ENCODE measurements at regions not wholly inside any gene's neighbourhood (a gene's known extent, or its start where the extent isn't known, plus 50 kb on each side); places are given as distances from the start of the nearest gene placed in this dataset.

- Mint-ChIP-seq H3K9me3 (peaks cover 2 to 10% of the 10 kb centered on the region in 2 donors), H3K4me3 (no peak overlapping the region), H3K27ac (no peak overlapping the region), H3K4me1 (ENCODE audit: low read depth in 2 of 2) (peaks cover 0 to 2% of the 10 kb centered on the region in 2 donors), H3K27me3 (no peaks in the 10 kb centered on the region), H3K36me3 (ENCODE audit: insufficient read depth) (no peaks in the 10 kb centered on the region)
- no peak for ATAC-seq (replicated peaks)
- DNase-seq = no peak
Observed at GRCh38 chr5:2257326-2258244, 374.9 kb upstream of the IRX4 start.

GRCh38 chr5:2256691-2257280 lies 374.1 kb upstream of the IRX4 start:
- Mint-ChIP-seq H3K27ac (no peak overlapping the region), H3K4me3 (no peak overlapping the region), H3K36me3 (ENCODE audit: insufficient read depth) (no peaks in the 10 kb centered on the region), H3K9me3 (peaks cover 2 to 10% of the 10 kb centered on the region in 2 donors), H3K27me3 (no peaks in the 10 kb centered on the region), H3K4me1 (ENCODE audit: low read depth in 2 of 2) (peaks cover 0 to 2% of the 10 kb centered on the region in 2 donors)
- ATAC-seq (replicated peaks) = no peak
- DNase-seq = no peak

- ATAC-seq (replicated peaks) (no peak), DNase-seq (no peak)
- Mint-ChIP-seq H3K9me3 (peaks cover 2 to 10% of the 10 kb centered on the region in 2 donors), H3K4me1 (ENCODE audit: low read depth in 2 of 2) (peaks cover 0 to 2% of the 10 kb centered on the region in 2 donors), H3K4me3 (no peak overlapping the region), H3K36me3 (ENCODE audit: insufficient read depth) (no peaks in the 10 kb centered on the region), H3K27ac (no peak overlapping the region), H3K27me3 (no peaks in the 10 kb centered on the region)
Observed at GRCh38 chr5:2255915-2256690, 373.4 kb upstream of the IRX4 start.

DNA sequence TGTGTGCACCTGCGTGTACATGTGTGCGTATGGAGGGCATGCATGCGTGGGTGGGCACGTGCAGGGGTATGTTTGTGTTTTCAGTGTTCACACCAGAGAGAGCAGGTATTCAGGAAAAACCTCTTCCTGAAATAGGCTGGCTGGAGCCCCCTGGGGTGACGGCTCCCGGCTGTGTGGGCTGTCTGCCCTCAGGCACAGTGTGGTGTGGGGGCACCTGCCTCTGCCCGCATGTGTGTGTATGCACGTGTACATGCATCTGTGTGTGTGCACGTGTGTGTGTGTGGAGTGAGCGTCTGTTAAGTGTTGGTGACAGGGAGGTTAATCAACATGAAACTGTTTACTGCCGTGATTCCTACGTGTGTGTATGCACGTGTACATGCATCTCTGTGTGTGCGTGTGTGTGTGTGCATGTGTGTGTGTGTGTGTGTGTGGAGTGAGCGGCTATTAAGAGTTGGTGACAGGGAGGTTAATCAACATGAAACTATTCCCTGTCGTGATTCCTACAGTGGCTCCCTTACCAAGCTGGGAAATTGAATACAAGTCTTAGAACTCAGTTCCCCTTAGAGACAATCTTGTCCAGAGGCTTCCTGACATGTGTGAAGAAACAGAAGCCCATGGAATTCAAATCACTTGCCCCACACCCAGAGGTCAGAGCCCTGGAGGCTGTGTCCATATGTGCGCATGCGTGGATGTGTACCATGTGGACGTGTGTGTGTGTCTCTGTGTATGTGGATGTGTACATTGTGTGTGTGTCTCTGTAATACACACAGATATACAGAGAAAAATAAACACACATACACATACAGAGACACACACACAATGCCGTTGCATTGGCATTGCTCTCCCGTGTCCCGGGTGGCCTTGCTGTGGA lies 372.4 kb upstream of the IRX4 start:
- Mint-ChIP-seq H3K36me3 (ENCODE audit: insufficient read depth) (no peaks in the 10 kb centered on the region), H3K4me1 (ENCODE audit: low read depth in 2 of 2) (peaks cover 0 to 2% of the 10 kb centered on the region in 2 donors), H3K27me3 (no peaks in the 10 kb centered on the region), H3K27ac (no peak overlapping the region), H3K9me3 (peaks cover 2 to 10% of the 10 kb centered on the region in 2 donors), H3K4me3 (no peak overlapping the region)
- DNase-seq (no peak), ATAC-seq (replicated peaks) (no peak)

- no peak overlapping the region for H3K27ac Mint-ChIP-seq
- no peak for ATAC-seq (replicated peaks)
Observed at GRCh38 chr5:2254406-2254805, 371.7 kb upstream of the IRX4 start.

DNA sequence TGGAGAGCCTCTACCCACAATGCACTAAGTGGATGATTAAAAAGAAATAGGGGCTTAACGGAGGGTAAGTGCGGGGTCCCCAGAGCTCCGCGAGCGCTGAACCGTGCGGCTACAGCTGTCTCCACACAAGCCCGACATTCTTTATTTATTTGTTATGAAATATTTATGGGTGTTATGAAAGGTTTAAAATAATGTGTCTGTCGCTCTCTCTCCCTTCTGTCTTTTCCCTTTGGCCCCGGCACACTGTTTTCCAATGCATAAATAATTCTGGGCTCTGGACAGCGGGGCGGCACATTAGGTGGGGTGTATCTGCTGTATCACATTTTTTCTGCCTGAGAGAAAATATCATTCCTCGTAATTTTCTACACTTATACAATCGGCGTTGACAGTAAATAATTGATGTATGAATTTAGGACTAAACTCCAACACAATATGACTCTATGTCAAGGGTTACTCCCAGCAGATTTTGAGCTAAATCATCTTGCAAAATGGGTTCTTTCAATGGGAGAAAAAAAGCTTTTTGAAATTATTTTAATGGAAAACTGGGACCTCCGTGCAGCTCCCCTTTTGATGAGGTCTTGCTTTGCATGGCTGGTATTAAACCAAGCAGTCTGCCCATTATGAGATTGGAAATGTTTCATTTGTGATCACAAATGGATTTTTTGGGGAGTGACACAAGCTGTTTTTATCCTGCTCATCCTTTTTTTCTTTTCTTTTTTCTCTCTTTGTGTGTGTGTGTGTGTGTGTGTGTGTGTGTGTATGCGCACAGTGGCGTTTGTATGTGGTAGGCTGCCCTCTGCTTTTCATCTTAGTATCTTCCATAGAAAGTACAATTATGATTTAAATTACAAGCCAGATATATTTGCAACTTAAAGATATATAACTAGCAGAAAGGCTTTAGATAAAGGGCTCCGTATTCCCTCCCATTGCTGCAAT lies 370.6 kb upstream of the IRX4 start:
- DNase-seq (no peak), ATAC-seq (replicated peaks) (no peak)
- peaks cover 4 to 10% of the 10 kb centered on the region in 2 donors for H3K9me3 Mint-ChIP-seq
- H3K36me3 Mint-ChIP-seq (ENCODE audit: insufficient read depth) = no peaks in the 10 kb centered on the region
- H3K4me1 Mint-ChIP-seq (ENCODE audit: low read depth in 2 of 2) = peaks cover 0 to 2% of the 10 kb centered on the region in 2 donors
- H3K27me3 Mint-ChIP-seq = no peaks in the 10 kb centered on the region
- H3K27ac Mint-ChIP-seq = no peak overlapping the region
- H3K4me3 Mint-ChIP-seq = no peak overlapping the region

More at GRCh38 chr5:2254406-2254805, 371.7 kb upstream of the IRX4 start:
- H3K9me3 Mint-ChIP-seq = peaks cover 2 to 10% of the 10 kb centered on the region in 2 donors
- no peaks in the 10 kb centered on the region for H3K36me3 Mint-ChIP-seq (ENCODE audit: insufficient read depth)
- DNase-seq = no peak
- H3K27me3 Mint-ChIP-seq = no peaks in the 10 kb centered on the region
- no peak overlapping the region for H3K4me3 Mint-ChIP-seq
- H3K4me1 Mint-ChIP-seq (ENCODE audit: low read depth in 2 of 2) = peaks cover 0 to 2% of the 10 kb centered on the region in 2 donors

- no peaks in the 10 kb centered on the region for H3K27me3 Mint-ChIP-seq
- peaks cover 4 to 20% of the 10 kb centered on the region in 2 donors for H3K9me3 Mint-ChIP-seq
- no peak overlapping the region for H3K4me3 Mint-ChIP-seq
- ATAC-seq (replicated peaks) (no peak), DNase-seq (no peak)
- H3K36me3 Mint-ChIP-seq (ENCODE audit: insufficient read depth) = no peaks in the 10 kb centered on the region
- H3K4me1 Mint-ChIP-seq (ENCODE audit: low read depth in 2 of 2) = peaks cover 0 to 2% of the 10 kb centered on the region in 2 donors
- no peak overlapping the region for H3K27ac Mint-ChIP-seq
Observed at GRCh38 chr5:2251751-2252150, 369.0 kb upstream of the IRX4 start.

DNA sequence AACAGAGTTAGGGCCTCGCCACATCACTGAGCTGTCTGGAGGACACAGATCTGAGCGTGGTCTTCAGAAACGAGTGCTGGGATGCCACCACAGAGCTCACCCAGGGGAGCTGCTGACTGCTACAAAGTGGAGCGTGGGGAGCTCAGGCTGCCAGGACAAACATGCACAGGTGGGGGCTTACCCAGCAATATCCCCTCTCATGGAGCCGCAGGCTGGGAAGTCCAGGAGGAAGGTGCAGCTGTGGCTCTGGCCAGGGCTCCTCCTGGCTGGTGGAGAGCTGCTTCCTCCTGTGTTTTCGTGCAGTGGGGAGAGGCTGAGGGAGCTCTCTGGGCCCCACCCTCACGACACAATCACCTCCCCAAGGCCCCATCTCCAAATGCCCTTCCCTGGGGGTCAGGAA lies 368.6 kb upstream of the IRX4 start:
- no peaks in the 10 kb centered on the region for H3K36me3 Mint-ChIP-seq (ENCODE audit: insufficient read depth)
- H3K9me3 Mint-ChIP-seq = peaks cover 4 to 20% of the 10 kb centered on the region in 2 donors
- DNase-seq = no peak
- no peaks in the 10 kb centered on the region for H3K27me3 Mint-ChIP-seq
- no peak for ATAC-seq (replicated peaks)
- H3K4me1 Mint-ChIP-seq (ENCODE audit: low read depth in 2 of 2) = peaks cover 0 to 2% of the 10 kb centered on the region in 2 donors
- no peak overlapping the region for H3K4me3 Mint-ChIP-seq
- no peak overlapping the region for H3K27ac Mint-ChIP-seq

DNA sequence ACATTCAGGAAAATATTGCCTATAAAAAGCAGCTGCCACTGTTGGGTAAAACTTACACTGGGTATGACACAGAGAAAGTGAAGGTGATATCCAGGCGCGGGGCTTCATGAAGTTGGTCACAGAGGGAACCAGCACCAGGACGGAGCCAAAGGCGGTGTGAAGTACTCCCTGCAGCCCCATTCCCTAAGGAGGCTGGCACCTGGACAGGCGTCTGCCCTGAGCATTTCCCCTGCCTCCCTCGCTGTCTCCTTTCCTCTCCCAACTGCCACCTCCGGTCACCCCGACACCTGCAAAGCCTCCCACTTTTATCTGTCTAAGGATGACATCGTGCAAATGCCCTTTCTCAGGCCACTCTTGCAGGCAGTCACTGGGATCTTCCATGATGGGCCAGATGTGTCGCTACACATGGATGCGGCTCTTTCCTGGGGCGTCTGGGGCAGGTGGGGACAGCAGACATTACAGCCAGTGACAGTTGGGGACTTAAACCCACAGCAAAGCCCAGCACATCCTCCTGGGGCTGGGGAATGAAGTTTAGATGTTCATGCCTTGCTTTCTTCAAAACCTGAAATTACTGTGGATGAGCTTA lies 367.7 kb upstream of the IRX4 start:
- Mint-ChIP-seq H3K4me1 (ENCODE audit: low read depth in 2 of 2) (peaks cover 0 to 2% of the 10 kb centered on the region in 2 donors), H3K27me3 (no peaks in the 10 kb centered on the region), H3K27ac (no peak overlapping the region), H3K9me3 (peaks cover 4 to 12% of the 10 kb centered on the region in 2 donors), H3K36me3 (ENCODE audit: insufficient read depth) (no peaks in the 10 kb centered on the region), H3K4me3 (no peak overlapping the region)
- DNase-seq (no peak), ATAC-seq (replicated peaks) (no peak)

GRCh38 chr5:2249442-2249841 lies 366.7 kb upstream of the IRX4 start:
- DNase-seq (no peak), ATAC-seq (replicated peaks) (no peak)
- H3K36me3 Mint-ChIP-seq (ENCODE audit: insufficient read depth) = no peaks in the 10 kb centered on the region
- peaks cover 0 to 1% of the 10 kb centered on the region in 2 donors for H3K4me1 Mint-ChIP-seq (ENCODE audit: low read depth in 2 of 2)
- H3K4me3 Mint-ChIP-seq = no peak overlapping the region
- peaks cover 5 to 11% of the 10 kb centered on the region in 2 donors for H3K9me3 Mint-ChIP-seq
- peaks cover 0 to 8% of the 10 kb centered on the region in 2 donors for H3K27me3 Mint-ChIP-seq
- no peak overlapping the region for H3K27ac Mint-ChIP-seq

DNA sequence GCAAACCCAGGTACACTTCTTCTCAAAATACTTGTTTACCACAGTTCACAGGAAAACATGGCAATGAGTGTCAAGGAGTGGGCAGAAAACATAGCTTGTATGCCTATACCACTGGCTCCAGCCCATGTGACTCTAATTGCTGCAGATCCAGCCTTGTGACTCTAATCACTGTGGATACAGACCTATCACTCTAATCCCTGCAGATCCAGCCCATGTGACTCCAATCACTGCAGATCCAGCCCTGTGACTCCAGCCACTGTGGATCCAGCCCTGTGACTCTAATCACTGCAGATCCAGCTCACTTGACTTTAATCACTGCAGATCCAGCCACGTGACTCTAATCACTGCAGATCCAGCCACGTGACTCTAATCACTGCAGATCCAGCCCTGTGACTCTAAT lies 366.3 kb upstream of the IRX4 start:
- DNase-seq = no peak
- ATAC-seq (replicated peaks) = no peak
- Mint-ChIP-seq H3K4me3 (no peak overlapping the region), H3K9me3 (peaks cover 5 to 11% of the 10 kb centered on the region in 2 donors), H3K36me3 (ENCODE audit: insufficient read depth) (no peaks in the 10 kb centered on the region), H3K4me1 (ENCODE audit: low read depth in 2 of 2) (no peaks in the 10 kb centered on the region), H3K27ac (no peak overlapping the region), H3K27me3 (peaks cover 0 to 8% of the 10 kb centered on the region in 2 donors)

GRCh38 chr5:2242539-2242938 lies 359.8 kb upstream of the IRX4 start:
- ATAC-seq (replicated peaks) (no peak), DNase-seq (no peak)

More at GRCh38 chr5:2242539-2242938, 359.8 kb upstream of the IRX4 start:
- H3K9me3 Mint-ChIP-seq = peaks cover 2 to 12% of the 10 kb centered on the region in 2 donors
- H3K36me3 Mint-ChIP-seq (ENCODE audit: insufficient read depth) = peaks cover 3% of the 10 kb centered on the region
- H3K27ac Mint-ChIP-seq = no peak overlapping the region
- H3K4me1 Mint-ChIP-seq (ENCODE audit: low read depth in 2 of 2) = no peaks in the 10 kb centered on the region
- peaks cover 0 to 8% of the 10 kb centered on the region in 2 donors for H3K27me3 Mint-ChIP-seq
- no peak overlapping the region for H3K4me3 Mint-ChIP-seq

All from effector memory CD8-positive, alpha-beta T cell (primary cell).